ES-I3 (cell line): ENCODE measurements at regions not wholly inside any gene's neighbourhood (a gene's known extent, or its start where the extent isn't known, plus 50 kb on each side); places are given as distances from the start of the nearest gene placed in this dataset.

Experiments
- H3K36me3 ChIP-seq: 2 replicates; pipeline ENCODE4 v1.6.1; 2013; ENCODE audit warnings: mild to moderate bottlenecking, low read length, control low read depth, moderate library complexity; ENCODE audit not compliant: insufficient read depth
- H3K4me1 ChIP-seq: 2 replicates; pipeline ENCODE4 v1.6.1; 2013; ENCODE audit warnings: mild to moderate bottlenecking, control low read depth, low read length; ENCODE audit not compliant: insufficient read depth
- H3K9ac ChIP-seq: 2 replicates; pipeline ENCODE4 v1.6.1; 2013; ENCODE audit warnings: low read depth, mild to moderate bottlenecking, low read length, moderate library complexity
- H3K9me3 ChIP-seq: 2 replicates; pipeline ENCODE4 v1.6.1; 2013; ENCODE audit warnings: mild to moderate bottlenecking, low read length, moderate library complexity; ENCODE audit not compliant: control insufficient read depth, insufficient read depth

GRCh38 chr11:70829134-70829885 is 423.1 kb downstream of the SHANK2 start:
- no peaks in the 10 kb centered on the region for H3K9me3 ChIP-seq
- no peaks in the 10 kb centered on the region for H3K36me3 ChIP-seq
- H3K4me1 ChIP-seq: peaks cover 15% of the 10 kb centered on the region
- H3K9ac ChIP-seq: no peak overlapping the region

- H3K9me3 ChIP-seq: no peaks in the 10 kb centered on the region
- H3K36me3 ChIP-seq: no peaks in the 10 kb centered on the region
- H3K4me1 ChIP-seq: peaks cover 9% of the 10 kb centered on the region
- no peak overlapping the region for H3K9ac ChIP-seq
Observed at GRCh38 chr11:70829886-70830272, 422.5 kb downstream of the SHANK2 start.

DNA sequence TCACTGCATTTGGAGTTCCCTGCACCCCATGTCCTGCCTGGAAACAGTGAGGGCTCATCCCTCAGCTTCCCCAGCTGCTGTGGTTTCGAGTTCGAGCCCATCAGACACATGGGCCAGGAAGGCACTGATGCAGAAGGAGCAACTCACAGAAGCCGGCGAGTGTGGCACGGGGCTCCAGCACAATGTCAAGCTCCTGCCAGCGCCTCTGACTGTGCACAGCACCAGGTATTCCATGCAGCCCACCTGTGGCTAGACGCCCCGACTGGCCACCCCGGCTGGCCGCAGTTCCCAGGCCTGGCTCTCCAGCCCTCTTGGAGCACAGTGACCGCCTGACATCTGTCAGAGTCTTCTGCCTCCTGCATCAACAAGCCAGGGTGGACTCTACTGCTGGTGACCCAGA is 419.4 kb downstream of the SHANK2 start:
- Histone ChIP-seq H3K36me3 (no peaks in the 10 kb centered on the region), H3K4me1 (no peaks in the 10 kb centered on the region), H3K9ac (no peak overlapping the region), H3K9me3 (no peaks in the 10 kb centered on the region)

GRCh38 chr11:70833554-70833953 is 418.8 kb downstream of the SHANK2 start:
- no peak overlapping the region for H3K9ac ChIP-seq
- no peaks in the 10 kb centered on the region for H3K9me3 ChIP-seq
- H3K4me1 ChIP-seq: no peaks in the 10 kb centered on the region
- H3K36me3 ChIP-seq: no peaks in the 10 kb centered on the region

GRCh38 chr11:70834277-70834940 is 418.0 kb downstream of the SHANK2 start:
- Histone ChIP-seq H3K9ac (no peak overlapping the region), H3K36me3 (no peaks in the 10 kb centered on the region), H3K4me1 (no peaks in the 10 kb centered on the region), H3K9me3 (no peaks in the 10 kb centered on the region)

DNA sequence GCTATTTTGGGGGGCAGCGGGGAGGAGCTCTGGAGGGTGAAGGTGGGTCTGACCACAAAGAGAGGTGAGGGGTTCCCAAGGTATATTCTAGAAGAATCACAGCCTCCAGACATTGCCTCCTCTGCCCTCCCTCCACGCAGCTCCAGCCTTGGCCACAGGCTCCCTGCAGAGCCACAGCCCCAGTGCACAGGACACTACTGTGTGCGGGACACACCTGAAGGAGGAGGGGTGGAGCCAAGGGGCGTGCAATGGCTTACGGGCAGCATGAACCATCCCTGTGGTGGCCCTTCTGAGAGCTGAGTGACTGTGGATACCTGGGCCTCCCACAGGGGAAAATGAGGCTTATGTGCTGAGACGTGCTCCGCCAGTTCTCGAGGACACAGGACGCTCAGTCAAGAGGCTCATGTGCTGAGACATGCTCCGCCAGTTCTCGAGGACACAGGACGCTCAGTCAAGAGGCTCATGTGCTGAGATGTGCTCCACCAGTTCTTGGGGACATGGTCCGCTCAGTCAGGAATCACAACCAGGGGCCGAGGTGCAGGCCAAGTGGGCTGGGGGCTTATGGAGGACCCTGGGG is 417.3 kb downstream of the SHANK2 start:
- no peaks in the 10 kb centered on the region for H3K9me3 ChIP-seq
- no peaks in the 10 kb centered on the region for H3K4me1 ChIP-seq
- H3K36me3 ChIP-seq: no peaks in the 10 kb centered on the region
- H3K9ac ChIP-seq: no peak overlapping the region

DNA sequence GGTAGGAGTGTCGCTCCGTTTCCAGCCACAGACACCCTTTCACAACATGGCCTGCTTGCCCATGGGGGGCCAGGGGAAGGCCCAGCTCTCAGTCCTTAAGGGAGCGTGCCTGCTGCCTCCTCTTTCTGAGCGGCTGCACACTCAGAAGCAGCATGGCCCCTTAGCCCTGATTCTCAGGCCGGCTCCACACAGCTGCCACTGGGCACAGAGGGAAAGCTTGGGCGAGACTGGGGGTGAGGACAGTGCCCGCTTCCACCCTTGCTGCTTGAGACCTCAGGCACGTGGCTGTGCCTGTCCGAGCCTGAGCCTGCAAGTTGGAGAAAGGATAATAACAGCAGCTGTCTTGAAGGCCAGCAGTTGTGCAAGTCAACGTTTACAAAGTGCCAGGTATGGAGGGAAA is 416.3 kb downstream of the SHANK2 start:
- Histone ChIP-seq H3K9ac (no peak overlapping the region), H3K4me1 (no peaks in the 10 kb centered on the region), H3K36me3 (no peaks in the 10 kb centered on the region), H3K9me3 (no peaks in the 10 kb centered on the region)

DNA sequence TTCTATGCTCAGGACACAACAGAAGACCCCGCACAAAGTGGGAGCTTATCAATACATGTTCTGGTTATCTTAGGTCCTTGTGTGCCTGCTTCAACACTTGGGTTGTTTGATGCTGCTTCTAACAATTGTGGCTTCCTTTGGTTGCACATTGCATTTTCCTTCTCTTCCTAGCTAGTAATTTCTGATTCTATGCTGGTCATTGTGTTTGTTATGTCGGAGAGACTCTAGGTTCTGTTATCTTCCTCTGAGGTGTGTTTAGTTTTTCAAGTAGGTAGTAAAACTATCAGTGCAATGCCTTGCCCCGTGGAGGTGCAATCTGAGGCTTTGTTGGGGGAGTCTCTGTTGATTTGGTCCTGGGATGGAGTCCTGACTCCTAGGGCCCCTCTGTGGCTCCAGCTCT is 414.2 kb downstream of the SHANK2 start:
- Histone ChIP-seq H3K4me1 (no peaks in the 10 kb centered on the region), H3K9ac (no peak overlapping the region), H3K9me3 (no peaks in the 10 kb centered on the region), H3K36me3 (no peaks in the 10 kb centered on the region)

- no peak overlapping the region for H3K9ac ChIP-seq
- H3K4me1 ChIP-seq: no peaks in the 10 kb centered on the region
- no peaks in the 10 kb centered on the region for H3K9me3 ChIP-seq
- no peaks in the 10 kb centered on the region for H3K36me3 ChIP-seq
Observed at GRCh38 chr11:70839851-70840250, 412.5 kb downstream of the SHANK2 start.

GRCh38 chr11:70841264-70841663 is 411.1 kb downstream of the SHANK2 start:
- H3K4me1 ChIP-seq: no peaks in the 10 kb centered on the region
- no peak overlapping the region for H3K9ac ChIP-seq
- H3K9me3 ChIP-seq: no peaks in the 10 kb centered on the region
- H3K36me3 ChIP-seq: no peaks in the 10 kb centered on the region

- Histone ChIP-seq H3K9me3 (no peaks in the 10 kb centered on the region), H3K4me1 (no peaks in the 10 kb centered on the region), H3K36me3 (no peaks in the 10 kb centered on the region), H3K9ac (no peak overlapping the region)
Observed at GRCh38 chr11:70842256-70842655, 410.1 kb downstream of the SHANK2 start.

DNA sequence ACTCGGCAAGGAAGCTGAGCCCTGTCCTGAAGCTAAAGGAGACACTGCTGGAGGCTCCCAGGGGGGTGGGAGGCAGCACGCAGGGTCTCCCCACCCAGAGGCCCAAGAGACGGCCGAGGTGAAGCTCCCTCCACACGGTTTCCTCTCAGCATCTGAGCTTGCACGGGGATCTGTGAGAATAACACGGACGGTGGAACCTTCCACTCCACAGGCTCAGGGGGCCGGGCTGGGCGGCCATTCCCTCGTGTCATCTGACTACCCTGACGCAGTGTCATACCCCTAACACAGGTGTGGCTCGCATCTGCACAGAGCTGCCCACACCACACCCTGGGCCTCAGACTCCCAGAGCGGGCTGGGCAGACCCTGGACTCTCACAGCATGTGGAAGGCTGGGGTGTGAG is 409.7 kb downstream of the SHANK2 start:
- Histone ChIP-seq H3K9me3 (no peaks in the 10 kb centered on the region), H3K9ac (no peak overlapping the region), H3K4me1 (no peaks in the 10 kb centered on the region), H3K36me3 (no peaks in the 10 kb centered on the region)

GRCh38 chr11:70843906-70844305 is 408.5 kb downstream of the SHANK2 start:
- no peaks in the 10 kb centered on the region for H3K36me3 ChIP-seq
- H3K9ac ChIP-seq: no peak overlapping the region
- no peaks in the 10 kb centered on the region for H3K9me3 ChIP-seq
- H3K4me1 ChIP-seq: no peaks in the 10 kb centered on the region

DNA sequence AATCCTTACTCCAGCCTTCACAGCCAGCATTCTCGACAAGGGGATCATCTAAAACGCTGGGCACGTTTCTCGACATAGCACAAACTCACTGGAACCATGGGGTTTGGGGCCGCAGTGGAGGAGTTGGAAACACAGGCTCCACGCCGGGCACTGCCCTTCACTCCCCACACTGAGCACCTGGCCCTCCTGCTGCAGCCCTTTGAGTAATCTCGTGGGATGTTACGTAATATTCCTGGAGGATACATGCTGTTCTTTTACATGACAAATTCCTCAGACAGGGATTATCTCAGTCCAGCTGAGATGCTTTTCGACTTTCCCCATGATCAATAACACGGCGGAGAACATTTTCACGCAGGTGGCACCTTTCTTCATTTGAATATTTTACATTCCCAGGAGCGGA is 408.0 kb downstream of the SHANK2 start:
- H3K9me3 ChIP-seq: no peaks in the 10 kb centered on the region

DNA sequence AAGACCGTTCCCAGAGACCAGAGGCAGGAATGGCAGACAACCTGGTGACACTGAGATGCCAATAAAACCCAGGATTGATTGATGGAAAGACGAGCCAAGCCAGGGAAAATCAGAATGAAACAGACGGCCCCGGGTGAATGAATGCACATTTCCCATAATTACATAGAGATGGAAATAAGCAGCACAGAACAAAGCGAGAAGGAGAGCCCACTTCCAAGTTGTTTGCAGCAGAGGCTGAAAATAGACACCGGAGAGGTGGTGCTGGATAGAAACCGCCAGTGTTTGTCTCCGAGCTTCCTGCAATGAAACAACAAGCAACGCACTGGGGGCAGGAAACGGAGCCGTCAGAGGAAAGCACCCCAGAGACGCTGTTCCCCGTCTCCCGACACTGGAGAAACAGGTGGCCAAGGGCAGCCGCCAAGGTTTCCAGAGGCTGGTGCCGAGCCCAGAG is 406.8 kb downstream of the SHANK2 start:
- Histone ChIP-seq H3K4me1 (no peaks in the 10 kb centered on the region), H3K9ac (no peak overlapping the region), H3K9me3 (no peaks in the 10 kb centered on the region), H3K36me3 (no peaks in the 10 kb centered on the region)

More for the DNA sequence above, 408.0 kb downstream of the SHANK2 start:
- no peaks in the 10 kb centered on the region for H3K36me3 ChIP-seq
- no peak overlapping the region for H3K9ac ChIP-seq
- no peaks in the 10 kb centered on the region for H3K4me1 ChIP-seq
